Smooth muscle cell (in vitro differentiated cells): ENCODE measurements at regions not wholly inside any gene's neighbourhood (a gene's known extent, or its start where the extent isn't known, plus 50 kb on each side); places are given as distances from the start of the nearest gene placed in this dataset.

Source experiments
- DNase-seq: peaks from one replicate; lab custom pipeline; 2025; ENCODE audit not compliant: unreplicated experiment; lab: John Stamatoyannopoulos, UW
- H2AFZ ChIP-seq: fragments of 200-600 bp; sonication (generic); 2 replicates; pipeline ENCODE4 v1.6.0; 2016; ENCODE audit warnings: antibody characterized with exemption, low read depth, mild to moderate bottlenecking
- H3F3A ChIP-seq: fragments of 200-600 bp; sonication (generic); 2 replicates; pipeline ENCODE4 v1.6.0; 2017; ENCODE audit warnings: antibody characterized with exemption, low read depth
- H3K27ac ChIP-seq: fragments of 200-600 bp; sonication (generic); 2 replicates; pipeline ENCODE4 v1.5.1; 2016; ENCODE audit warnings: low read depth, mild to moderate bottlenecking
- H3K27me3 ChIP-seq: fragments of 200-600 bp; sonication (generic); 2 replicates; pipeline ENCODE4 v1.6.1; 2016; ENCODE audit warnings: low read depth, mild to moderate bottlenecking
- H3K36me3 ChIP-seq: fragments of 200-600 bp; sonication (generic); 2 replicates; pipeline ENCODE4 v1.5.1; 2016; ENCODE audit warnings: low read depth
- H3K4me1 ChIP-seq: fragments of 200-600 bp; sonication (generic); 2 replicates; pipeline ENCODE4 v1.5.1; 2016; ENCODE audit warnings: low read depth
- H3K4me2 ChIP-seq: fragments of 200-600 bp; sonication (generic); 2 replicates; pipeline ENCODE4 v1.6.0; 2016; ENCODE audit warnings: mild to moderate bottlenecking
- H3K4me3 ChIP-seq: fragments of 200-600 bp; sonication (generic); 2 replicates; pipeline ENCODE4 v1.5.1; 2016; ENCODE audit warnings: mild to moderate bottlenecking
- H3K79me2 ChIP-seq: fragments of 200-600 bp; sonication (generic); 2 replicates; pipeline ENCODE4 v1.6.0; 2016; ENCODE audit warnings: low read depth, mild to moderate bottlenecking
- H3K9ac ChIP-seq: fragments of 200-600 bp; sonication (generic); 2 replicates; pipeline ENCODE4 v1.6.0; 2016; ENCODE audit warnings: low read depth
- H3K9me3 ChIP-seq: fragments of 200-600 bp; sonication (generic); replicated peaks from 2 replicates; pipeline ENCODE4 v1.5.1; 2016; ENCODE audit warnings: low read depth
- H4K20me1 ChIP-seq: fragments of 200-600 bp; sonication (generic); 2 replicates; pipeline ENCODE4 v1.6.0; 2016; ENCODE audit warnings: low read depth
- CTCF ChIP-seq: fragments of 200-600 bp; sonication (generic); IDR thresholded peaks from 2 replicates; pipeline ENCODE4 v1.5.1; 2017; ENCODE audit warnings: borderline replicate concordance, mild to moderate bottlenecking, antibody characterized with exemption; ENCODE audit not compliant: insufficient read depth, poor library complexity, severe bottlenecking
- WGBS: methylation state at CpG from one replicate; pipeline ENCODE4 v1.1.7; 2016; ENCODE audit warnings: low lambda C conversion rate; 5-methylcytosine and 5-hydroxymethylcytosine counted together

GRCh38 chr15:35911052-35911777 lies 365.2 kb upstream of the DPH6 start:
- no peak overlapping the region for H2AFZ ChIP-seq
- no peaks in the 10 kb centered on the region for H3F3A ChIP-seq
- no peaks in the 10 kb centered on the region for H3K9me3 ChIP-seq
- no peaks in the 10 kb centered on the region for H3K4me1 ChIP-seq
- TF ChIP-seq CTCF, result no peak
- H3K27me3 ChIP-seq, result no peaks in the 10 kb centered on the region
- H3K4me3 ChIP-seq, result no peak overlapping the region
- 87% methylated on average over 2 of the region's 2 CpGs for WGBS
- H3K36me3 ChIP-seq, result no peaks in the 10 kb centered on the region
- H3K4me2 ChIP-seq, result no peak overlapping the region
- no peaks in the 10 kb centered on the region for H4K20me1 ChIP-seq
- H3K79me2 ChIP-seq, result no peaks in the 10 kb centered on the region
- H3K27ac ChIP-seq, result no peak overlapping the region
- no peak overlapping the region for H3K9ac ChIP-seq
- no peak for DNase-seq

GRCh38 chr15:35912196-35912595 lies 366.2 kb upstream of the DPH6 start:
- DNase-seq, result no peak
- Histone ChIP-seq H3K9me3 (no peaks in the 10 kb centered on the region), H3K4me3 (no peak overlapping the region), H3K4me2 (no peak overlapping the region), H4K20me1 (no peaks in the 10 kb centered on the region), H3K27me3 (no peaks in the 10 kb centered on the region), H3K27ac (no peak overlapping the region), H3K79me2 (no peaks in the 10 kb centered on the region), H3F3A (no peaks in the 10 kb centered on the region), H3K9ac (no peak overlapping the region), H3K36me3 (no peaks in the 10 kb centered on the region), H3K4me1 (no peaks in the 10 kb centered on the region), H2AFZ (no peak overlapping the region)
- 86% methylated on average over 2 of the region's 2 CpGs for WGBS
- no peak for TF ChIP-seq CTCF

- H3K9ac ChIP-seq, result no peak overlapping the region
- no peak overlapping the region for H3K27ac ChIP-seq
- no peak for DNase-seq
- no peak overlapping the region for H3K4me3 ChIP-seq
- H3K36me3 ChIP-seq, result no peaks in the 10 kb centered on the region
- no peaks in the 10 kb centered on the region for H4K20me1 ChIP-seq
- H3K4me2 ChIP-seq, result no peak overlapping the region
- no peaks in the 10 kb centered on the region for H3K9me3 ChIP-seq
- no peaks in the 10 kb centered on the region for H3F3A ChIP-seq
- no peak for TF ChIP-seq CTCF
- no peaks in the 10 kb centered on the region for H3K27me3 ChIP-seq
- no peak overlapping the region for H2AFZ ChIP-seq
- H3K4me1 ChIP-seq, result no peaks in the 10 kb centered on the region
- WGBS, result 93% methylated on average over 2 of the region's 2 CpGs
- H3K79me2 ChIP-seq, result no peaks in the 10 kb centered on the region
These were observed 368.6 kb upstream of the DPH6 start for GRCh38 chr15:35914573-35914972.

- Histone ChIP-seq H3F3A (no peaks in the 10 kb centered on the region), H2AFZ (no peak overlapping the region), H3K27ac (no peak overlapping the region), H3K79me2 (no peaks in the 10 kb centered on the region), H3K27me3 (no peaks in the 10 kb centered on the region), H3K4me3 (no peak overlapping the region), H4K20me1 (no peaks in the 10 kb centered on the region), H3K9ac (no peak overlapping the region), H3K4me2 (no peak overlapping the region), H3K9me3 (no peaks in the 10 kb centered on the region), H3K4me1 (no peaks in the 10 kb centered on the region), H3K36me3 (no peaks in the 10 kb centered on the region)
- DNase-seq, result no peak
- TF ChIP-seq CTCF, result no peak
These were observed 375.1 kb upstream of the DPH6 start for GRCh38 chr15:35921046-35921445.
